Thymus (tissue), 11 donors: ENCODE measurements at regions not wholly inside any gene's neighbourhood (a gene's known extent, or its start where the extent isn't known, plus 50 kb on each side); places are given as distances from the start of the nearest gene placed in this dataset.

Experiments
- DNase-seq, 9 donors: peaks; one replicate each; pipeline ENCODE4 v3.0.0-alpha.2; 2013; ENCODE audit warnings: low spot score in 9 of 9, low read depth in 6 of 9, missing footprints in 1 of 9
- H3K27ac ChIP-seq, 2 donors: one replicate each; pipeline ENCODE4 v1.5.1; 2013; ENCODE audit warnings: control low read depth in 1 of 2, low read depth in 1 of 2, low read length in 1 of 2, mild to moderate bottlenecking in 1 of 2, moderate library complexity in 1 of 2
- H3K27me3 ChIP-seq, 2 donors: one replicate each; pipeline ENCODE4 v1.5.1; 2013; ENCODE audit warnings: low read length in 1 of 2; ENCODE audit not compliant: control insufficient read depth in 2 of 2, insufficient read depth in 1 of 2
- H3K36me3 ChIP-seq, 2 donors: one replicate each; pipeline ENCODE4 v1.5.1; 2013; ENCODE audit warnings: low read length in 1 of 2, mild to moderate bottlenecking in 1 of 2, moderate library complexity in 1 of 2; ENCODE audit not compliant: control insufficient read depth in 2 of 2, insufficient read depth in 2 of 2
- H3K4me1 ChIP-seq, 2 donors: one replicate each; pipeline ENCODE4 v1.5.1; 2013; ENCODE audit warnings: low read length in 2 of 2; ENCODE audit not compliant: control insufficient read depth in 2 of 2, insufficient read depth in 2 of 2
- H3K4me3 ChIP-seq, 2 donors: one replicate each; pipeline ENCODE4 v1.5.1; 2013; ENCODE audit warnings: low read length in 2 of 2, control low read depth in 1 of 2, mild to moderate bottlenecking in 1 of 2
- H3K9me3 ChIP-seq, 2 donors: one replicate each; pipeline ENCODE4 v1.5.1; 2013; ENCODE audit warnings: low read length in 1 of 2, mild to moderate bottlenecking in 1 of 2; ENCODE audit not compliant: control insufficient read depth in 2 of 2, insufficient read depth in 1 of 2
- WGBS: extraction: QIAGEN DNeasy Blood & Tissue Kit; methylation state at CpG from one replicate; pipeline ENCODE4 v1.1.7; 2013; 5-methylcytosine and 5-hydroxymethylcytosine counted together
- donor health status: healthy.

- H3K36me3 ChIP-seq, result no peaks in the 10 kb centered on the region
- DNase-seq, result no peak
- H3K27me3 ChIP-seq, result no peaks in the 10 kb centered on the region
- no peak overlapping the region for H3K27ac ChIP-seq
- WGBS, result 75% methylated on average over 5 of the region's 5 CpGs
- no peaks in the 10 kb centered on the region for H3K4me1 ChIP-seq
- no peaks in the 10 kb centered on the region for H3K9me3 ChIP-seq
- H3K4me3 ChIP-seq, result no peak overlapping the region
These were observed 360.3 kb upstream of the ARRDC4 start for GRCh38 chr15:97600190-97600589.

GRCh38 chr15:97604677-97605076, 355.8 kb upstream of the ARRDC4 start:
- Histone ChIP-seq H3K9me3 (peaks cover 0 to 3% of the 10 kb centered on the region in 2 donors), H3K36me3 (no peaks in the 10 kb centered on the region), H3K4me1 (no peaks in the 10 kb centered on the region), H3K27me3 (no peaks in the 10 kb centered on the region), H3K27ac (no peak overlapping the region), H3K4me3 (no peak overlapping the region)
- no peak for DNase-seq
- 44% methylated on average over 2 of the region's 2 CpGs for WGBS

GRCh38 chr15:97615114-97615513, 345.4 kb upstream of the ARRDC4 start:
- no peaks in the 10 kb centered on the region for H3K4me1 ChIP-seq

GRCh38 chr15:97623091-97623661, 337.3 kb upstream of the ARRDC4 start:
- Histone ChIP-seq H3K27me3 (no peaks in the 10 kb centered on the region), H3K4me3 (no peak overlapping the region), H3K4me1 (no peaks in the 10 kb centered on the region), H3K27ac (no peak overlapping the region), H3K9me3 (no peaks in the 10 kb centered on the region), H3K36me3 (no peaks in the 10 kb centered on the region)
- DNase-seq, result no peak
- 86% methylated on average over 3 of the region's 3 CpGs for WGBS

More at GRCh38 chr15:97615114-97615513, 345.4 kb upstream of the ARRDC4 start:
- no peak for DNase-seq
- peaks cover 0 to 3% of the 10 kb centered on the region in 2 donors for H3K9me3 ChIP-seq
- no peaks in the 10 kb centered on the region for H3K36me3 ChIP-seq
- H3K27ac ChIP-seq, result no peak overlapping the region
- no peak overlapping the region for H3K4me3 ChIP-seq
- 87% methylated on average over 1 of the region's 1 CpG for WGBS
- H3K27me3 ChIP-seq, result no peaks in the 10 kb centered on the region

- no peaks in the 10 kb centered on the region for H3K4me1 ChIP-seq
- H3K27ac ChIP-seq, result no peak overlapping the region
- H3K36me3 ChIP-seq, result no peaks in the 10 kb centered on the region
- WGBS, result 60% methylated on average over 1 of the region's 1 CpG
- H3K9me3 ChIP-seq, result no peaks in the 10 kb centered on the region
- no peak for DNase-seq
- H3K27me3 ChIP-seq, result no peaks in the 10 kb centered on the region
- no peak overlapping the region for H3K4me3 ChIP-seq
These were observed 332.9 kb upstream of the ARRDC4 start for GRCh38 chr15:97627634-97628033.

- no peaks in the 10 kb centered on the region for H3K4me1 ChIP-seq
- 72% methylated on average over 2 of the region's 2 CpGs for WGBS
- DNase-seq, result no peak
- no peaks in the 10 kb centered on the region for H3K36me3 ChIP-seq
- no peak overlapping the region for H3K27ac ChIP-seq
- H3K9me3 ChIP-seq, result no peaks in the 10 kb centered on the region
- H3K4me3 ChIP-seq, result no peak overlapping the region
- H3K27me3 ChIP-seq, result no peaks in the 10 kb centered on the region
These were observed 314.7 kb upstream of the ARRDC4 start for GRCh38 chr15:97645758-97646157.

- WGBS, result 84% methylated on average over 1 of the region's 1 CpG
- H3K27ac ChIP-seq, result no peak overlapping the region
- H3K27me3 ChIP-seq, result peaks cover 4 to 12% of the 10 kb centered on the region in 2 donors
- no peaks in the 10 kb centered on the region for H3K36me3 ChIP-seq
- no peak overlapping the region for H3K4me3 ChIP-seq
- DNase-seq, result no peak
- H3K4me1 ChIP-seq, result no peaks in the 10 kb centered on the region
- H3K9me3 ChIP-seq, result no peaks in the 10 kb centered on the region
These were observed 311.8 kb upstream of the ARRDC4 start for GRCh38 chr15:97648728-97649127.

- Histone ChIP-seq H3K4me1 (no peaks in the 10 kb centered on the region), H3K36me3 (no peaks in the 10 kb centered on the region), H3K9me3 (no peaks in the 10 kb centered on the region), H3K27me3 (peaks cover 4 to 17% of the 10 kb centered on the region in 2 donors), H3K4me3 (no peak overlapping the region), H3K27ac (no peak overlapping the region)
- no peak for DNase-seq
- WGBS, result 69% methylated on average over 3 of the region's 3 CpGs
These were observed 308.5 kb upstream of the ARRDC4 start for GRCh38 chr15:97652041-97652440.

GRCh38 chr15:97652700-97653167, 307.8 kb upstream of the ARRDC4 start:
- no peaks in the 10 kb centered on the region for H3K9me3 ChIP-seq
- no peak overlapping the region for H3K4me3 ChIP-seq
- H3K27me3 ChIP-seq, result peaks cover 4 to 17% of the 10 kb centered on the region in 2 donors
- WGBS, result 14% methylated on average over 32 of the region's 32 CpGs
- no peaks in the 10 kb centered on the region for H3K36me3 ChIP-seq
- H3K4me1 ChIP-seq, result no peaks in the 10 kb centered on the region
- no peak for DNase-seq
- no peak overlapping the region for H3K27ac ChIP-seq
